Gastroesophageal sphincter (tissue), 3 donors: ENCODE measurements at regions not wholly inside any gene's neighbourhood (a gene's known extent, or its start where the extent isn't known, plus 50 kb on each side); places are given as distances from the start of the nearest gene placed in this dataset.

Experiments used
- POLR2A ChIP-seq, 2 donors: fragments of 450-650 bp; IDR thresholded peaks; one replicate each; pipeline ENCODE4 v1.6.1; 2017; ENCODE audit warnings: antibody characterized with exemption in 2 of 2, mild to moderate bottlenecking in 2 of 2, moderate library complexity in 1 of 2
- POLR2AphosphoS5 ChIP-seq: sonication (generic); formaldehyde crosslinking; IDR thresholded peaks from one replicate; pipeline ENCODE4 v1.6.1; 2017; ENCODE audit warnings: antibody characterized with exemption
- TF ChIP-seq, protein P1 (sequence below), 4 experiments: fragments of 200-600 bp in 2 of 4; fragments of 450-650 bp in 2 of 4; sonication (generic) in 1 of 4; IDR thresholded peaks; one replicate each; pipeline ENCODE4 v1.5.1; 2017 to 2019; ENCODE audit warnings: antibody characterized with exemption in 4 of 4, mild to moderate bottlenecking in 2 of 4, moderate library complexity in 2 of 4

DNA sequence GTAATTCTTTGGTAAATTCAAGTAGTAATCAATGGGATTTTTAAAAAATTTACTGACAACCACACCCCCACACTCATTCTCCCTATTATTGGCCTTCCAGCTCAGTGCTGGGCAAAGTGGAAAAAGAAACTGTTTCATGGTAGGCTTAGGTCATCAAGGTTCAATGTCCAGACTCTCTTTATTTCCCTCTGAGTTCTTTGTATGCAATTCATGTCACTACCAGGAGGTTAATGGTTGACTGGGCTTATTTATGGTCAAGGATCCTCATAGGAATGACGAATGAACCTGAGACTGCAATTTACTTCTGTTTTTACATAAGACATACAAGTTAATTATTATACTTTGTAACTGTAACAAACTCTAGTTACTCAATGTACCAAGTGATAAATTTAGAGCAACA lies 403.2 kb downstream of the KLHL13 start:
- no peak for TF ChIP-seq POLR2A (IDR thresholded peaks at IDR 0.05)
- no peak for TF ChIP-seq POLR2AphosphoS5
- TF ChIP-seq, protein P1, sequence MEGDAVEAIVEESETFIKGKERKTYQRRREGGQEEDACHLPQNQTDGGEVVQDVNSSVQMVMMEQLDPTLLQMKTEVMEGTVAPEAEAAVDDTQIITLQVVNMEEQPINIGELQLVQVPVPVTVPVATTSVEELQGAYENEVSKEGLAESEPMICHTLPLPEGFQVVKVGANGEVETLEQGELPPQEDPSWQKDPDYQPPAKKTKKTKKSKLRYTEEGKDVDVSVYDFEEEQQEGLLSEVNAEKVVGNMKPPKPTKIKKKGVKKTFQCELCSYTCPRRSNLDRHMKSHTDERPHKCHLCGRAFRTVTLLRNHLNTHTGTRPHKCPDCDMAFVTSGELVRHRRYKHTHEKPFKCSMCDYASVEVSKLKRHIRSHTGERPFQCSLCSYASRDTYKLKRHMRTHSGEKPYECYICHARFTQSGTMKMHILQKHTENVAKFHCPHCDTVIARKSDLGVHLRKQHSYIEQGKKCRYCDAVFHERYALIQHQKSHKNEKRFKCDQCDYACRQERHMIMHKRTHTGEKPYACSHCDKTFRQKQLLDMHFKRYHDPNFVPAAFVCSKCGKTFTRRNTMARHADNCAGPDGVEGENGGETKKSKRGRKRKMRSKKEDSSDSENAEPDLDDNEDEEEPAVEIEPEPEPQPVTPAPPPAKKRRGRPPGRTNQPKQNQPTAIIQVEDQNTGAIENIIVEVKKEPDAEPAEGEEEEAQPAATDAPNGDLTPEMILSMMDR (IDR thresholded peaks at IDR 0.05): no peak
